K562 (cell line): ENCODE measurements at regions not wholly inside any gene's neighbourhood (a gene's known extent, or its start where the extent isn't known, plus 50 kb on each side); places are given as distances from the start of the nearest gene placed in this dataset.

Experiments used
- ARID4B ChIP-seq: sonication (generic); formaldehyde crosslinking; IDR thresholded peaks from 2 replicates; pipeline ENCODE4 v1.8.0; 2022; ENCODE audit warnings: mild to moderate bottlenecking, missing genetic modification reagents
- CREB3 ChIP-seq: fragments of 450-650 bp; conservative IDR thresholded peaks from 2 replicates; pipeline ENCODE4 v1.6.1; 2016; ENCODE audit warnings: missing genetic modification characterization, low read depth, mild to moderate bottlenecking, missing compliant biosample characterization, moderate library complexity
- CTCF ChIP-seq, 3 experiments: IDR thresholded peaks in 2 of 3; conservative IDR thresholded peaks in 1 of 3; 2 replicates each; pipeline ENCODE4 v1.5.1; 2011 to 2012; ENCODE audit warnings: low read length in 3 of 3, mild to moderate bottlenecking in 3 of 3, control low read depth in 2 of 3, improper control_type of control experiment in 1 of 3, inconsistent platforms in 1 of 3, low read depth in 1 of 3, mixed read lengths in 1 of 3, moderate library complexity in 1 of 3; ENCODE audit not compliant: insufficient read depth in 2 of 3
- HNRNPLL ChIP-seq: fragments of 200-400 bp; formaldehyde crosslinking; IDR thresholded peaks from 2 replicates; pipeline ENCODE4 v1.6.1; 2017; ENCODE audit warnings: low read length, low read depth, mild to moderate bottlenecking; ENCODE audit not compliant: poor library complexity, severe bottlenecking
- L3MBTL2 ChIP-seq: fragments of 450-650 bp; IDR thresholded peaks from 2 replicates; pipeline ENCODE4 v1.6.1; 2016; ENCODE audit warnings: mild to moderate bottlenecking, moderate library complexity
- MLLT1 ChIP-seq, 2 experiments: fragments of 450-650 bp; IDR thresholded peaks; 2 replicates each; pipeline ENCODE4 v1.6.1; 2016
- NBN ChIP-seq: fragments of 450-650 bp; IDR thresholded peaks from 2 replicates; pipeline ENCODE4 v1.6.1; 2016; ENCODE audit warnings: low read depth, mild to moderate bottlenecking
- POLR2A ChIP-seq: fragments of 450-650 bp; conservative IDR thresholded peaks from 2 replicates; pipeline ENCODE4 v1.6.1; 2016
- SIN3A ChIP-seq, 2 experiments: fragments of 150-350 bp in 1 of 2; IDR thresholded peaks; 2 replicates each; pipeline ENCODE4 v1.6.1; 2011 to 2016; ENCODE audit warnings: borderline replicate concordance in 2 of 2, low read depth in 2 of 2, low read length in 2 of 2, mild to moderate bottlenecking in 2 of 2, moderate library complexity in 2 of 2; ENCODE audit not compliant: control insufficient read depth in 1 of 2
- SP1 ChIP-seq: sonication (generic); formaldehyde crosslinking; IDR thresholded peaks from 2 replicates; pipeline ENCODE4 v1.8.1; 2022; ENCODE audit warnings: mild to moderate bottlenecking, missing genetic modification reagents
- ZBTB12 ChIP-seq: fragments of 250-450 bp; sonication (Bioruptor Pico); IDR thresholded peaks from 2 replicates; pipeline ENCODE4 v1.4.0; 2020
- ZBTB7A ChIP-seq: IDR thresholded peaks from 2 replicates; pipeline ENCODE4 v1.6.1; 2011; ENCODE audit warnings: low read depth, mild to moderate bottlenecking, low read length, moderate library complexity, borderline replicate concordance; ENCODE audit not compliant: control insufficient read depth

- no peak for TF ChIP-seq ARID4B
- no peak for TF ChIP-seq POLR2A
- no peak for TF ChIP-seq ZBTB7A
- TF ChIP-seq NBN: no peak
- no peak for TF ChIP-seq MLLT1 (IDR thresholded peaks at IDR 0.05)
- no peak for TF ChIP-seq SIN3A (IDR thresholded peaks at IDR 0.05; ENCODE audit: borderline replicate concordance in 2 of 2, control insufficient read depth in 1 of 2, low read depth in 2 of 2, low read length in 2 of 2)
- no peak for TF ChIP-seq CTCF (IDR thresholded peaks at IDR 0.05 in 2 of 3, conservative IDR thresholded peaks at IDR 0.05 in 1 of 3; ENCODE audit: insufficient read depth in 2 of 3, low read depth in 1 of 3, low read length in 3 of 3)
- no peak for TF ChIP-seq L3MBTL2
- no peak for TF ChIP-seq HNRNPLL
- TF ChIP-seq SP1 (CRISPR knock-in tag): no peak
- no peak for TF ChIP-seq CREB3 (tag)
- TF ChIP-seq ZBTB12 (CRISPR knock-in tag): no peak
These were observed 205.1 kb downstream of the CHIC2 start for GRCh38 chr4:53859305-53859704.
